Activated CD4-positive, alpha-beta T cell treated with anti-CD3 and anti-CD28 coated beads, Interleukin-10, Interleukin-2, amounts not matched to agents 100 ng/mL and 50 ng/mL, durations not matched to agents 16 hours and 8 hours (primary cell): ENCODE measurements at regions not wholly inside any gene's neighbourhood (a gene's known extent, or its start where the extent isn't known, plus 50 kb on each side); places are given as distances from the start of the nearest gene placed in this dataset.
A peak's percentile ranks its signal among the peaks of the same experiment; 100 is the strongest.
"Not testable (repeated sequence)": the region's sequence is repeated elsewhere in the genome, so short reads cannot be mapped to it uniquely, and the experiment has no call there.

Experiments
- DNase-seq: peaks from one replicate; pipeline ENCODE4 v3.0.0-alpha.2; 2020

GRCh38 chr5:62243046-62243445, 63.0 kb upstream of the KIF2A start:
- not testable (repeated sequence) for DNase-seq

DNA sequence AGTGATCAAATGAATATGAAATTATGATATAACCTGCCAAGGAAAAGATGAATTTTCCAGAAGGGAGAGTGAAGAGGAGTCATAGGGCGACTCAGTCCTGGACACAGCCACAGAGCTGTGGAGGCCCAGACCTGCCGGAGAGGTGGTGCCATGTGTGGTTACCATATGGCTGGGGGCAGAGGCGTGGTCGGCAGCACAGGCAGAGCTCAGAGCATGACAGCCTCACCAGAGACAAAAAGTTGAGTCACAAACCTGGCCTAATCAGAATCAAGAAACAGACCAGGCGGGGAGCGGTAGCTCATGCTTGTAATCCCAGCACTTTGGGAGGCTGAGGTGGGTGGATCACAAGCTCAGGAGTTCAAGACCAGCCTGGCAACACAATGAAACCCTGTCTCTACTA, 57.8 kb upstream of the KIF2A start:
- DNase-seq: peak; percentile 13

DNA sequence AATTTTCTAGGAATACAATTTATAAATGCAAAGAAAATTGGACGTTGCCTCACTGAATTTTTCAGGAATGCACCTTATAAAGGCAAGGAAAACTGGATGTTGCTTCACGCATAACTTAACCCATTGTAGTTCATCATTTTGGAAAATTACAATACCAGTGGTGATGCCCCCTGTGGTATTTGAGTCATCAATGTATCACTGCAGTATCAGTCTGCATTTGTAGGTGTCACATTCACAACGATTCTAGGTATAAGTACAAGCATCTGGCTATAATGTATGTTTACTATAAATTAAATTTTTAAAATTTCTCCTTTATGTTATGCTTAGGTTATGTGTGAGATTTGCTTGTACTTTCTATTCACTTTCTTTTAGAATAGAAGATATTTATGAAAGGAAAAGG, 55.9 kb upstream of the KIF2A start:
- DNase-seq: peak; percentile 31

- not testable (repeated sequence) for DNase-seq
These were observed 55.1 kb upstream of the KIF2A start for GRCh38 chr5:62250919-62251318.

- not testable (repeated sequence) for DNase-seq
These were observed 53.5 kb upstream of the KIF2A start for GRCh38 chr5:62252519-62252918.

GRCh38 chr5:62255551-62255950, 50.5 kb upstream of the KIF2A start:
- DNase-seq: not testable (repeated sequence)

GRCh38 chr5:62256161-62257019, 49.6 kb upstream of the KIF2A start:
- DNase-seq: peak; percentile 62
